ENCODE measurements at regions not wholly inside any gene's neighbourhood (a gene's known extent, or its start where the extent isn't known, plus 50 kb on each side); places are given as distances from the start of the nearest gene placed in this dataset.

- DNase-seq (ENCODE audit: low read depth), result no peak
Observed at GRCh38 chr6:120083186-120083585, 733.6 kb upstream of the MAN1A1 start.

- DNase-seq (ENCODE audit: low read depth), result no peak
Observed at GRCh38 chr6:120077489-120077888, 727.9 kb upstream of the MAN1A1 start.

- DNase-seq (ENCODE audit: low read depth), result no peak
Observed at GRCh38 chr6:120058410-120058809, 708.8 kb upstream of the MAN1A1 start.

- no peak for DNase-seq (ENCODE audit: low read depth)
Observed at GRCh38 chr6:120056085-120056484, 706.5 kb upstream of the MAN1A1 start.

DNA sequence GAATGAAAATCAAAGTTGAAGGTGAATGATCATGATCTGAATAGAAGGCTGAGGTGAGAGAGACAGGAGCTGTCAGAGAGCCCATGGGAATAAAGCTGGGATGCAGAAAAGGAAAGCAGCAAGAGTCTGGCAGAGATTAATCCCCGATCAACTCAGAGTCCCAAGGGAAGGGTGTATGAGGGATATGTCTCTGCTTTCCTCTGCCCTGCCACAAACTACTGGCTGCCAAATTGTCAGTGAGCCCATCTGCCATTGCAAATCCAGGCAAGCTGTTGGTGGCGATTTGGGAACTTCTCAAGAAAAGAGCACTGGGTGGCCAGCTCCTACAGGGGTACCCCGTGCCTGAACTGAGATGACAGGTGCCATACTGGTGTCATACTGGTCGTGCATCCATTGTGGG is 705.5 kb upstream of the MAN1A1 start:
- DNase-seq (ENCODE audit: low read depth), result no peak

GRCh38 chr6:120039664-120040063 is 690.1 kb upstream of the MAN1A1 start:
- DNase-seq (ENCODE audit: low read depth), result no peak

DNA sequence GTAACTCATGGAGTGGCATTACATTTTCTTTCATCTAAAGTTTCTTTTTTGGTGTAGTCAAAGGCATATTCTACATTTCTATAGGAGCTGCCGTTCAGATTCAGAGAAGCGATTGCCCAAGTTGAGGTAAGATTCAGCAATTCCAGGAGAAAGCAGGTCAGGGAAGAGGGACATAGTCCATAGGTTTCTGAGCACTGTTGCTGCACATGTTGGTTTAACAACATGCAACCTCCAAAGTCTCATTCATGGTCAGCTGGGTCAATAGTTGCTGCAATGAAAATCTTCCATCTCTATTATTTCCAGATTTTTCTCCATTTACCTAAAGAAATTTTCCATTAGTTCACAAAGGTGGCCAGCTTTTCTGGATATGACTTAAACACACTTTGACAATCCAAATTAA is 682.3 kb upstream of the MAN1A1 start:
- DNase-seq (ENCODE audit: low read depth), result no peak

GRCh38 chr6:120026791-120027190 is 677.2 kb upstream of the MAN1A1 start:
- no peak for DNase-seq (ENCODE audit: low read depth)

- no peak for DNase-seq (ENCODE audit: low read depth)
Observed at GRCh38 chr6:120010075-120010474, 660.5 kb upstream of the MAN1A1 start.

GRCh38 chr6:120005292-120005976 is 655.9 kb upstream of the MAN1A1 start:
- DNase-seq (ENCODE audit: low read depth), result no peak

DNA sequence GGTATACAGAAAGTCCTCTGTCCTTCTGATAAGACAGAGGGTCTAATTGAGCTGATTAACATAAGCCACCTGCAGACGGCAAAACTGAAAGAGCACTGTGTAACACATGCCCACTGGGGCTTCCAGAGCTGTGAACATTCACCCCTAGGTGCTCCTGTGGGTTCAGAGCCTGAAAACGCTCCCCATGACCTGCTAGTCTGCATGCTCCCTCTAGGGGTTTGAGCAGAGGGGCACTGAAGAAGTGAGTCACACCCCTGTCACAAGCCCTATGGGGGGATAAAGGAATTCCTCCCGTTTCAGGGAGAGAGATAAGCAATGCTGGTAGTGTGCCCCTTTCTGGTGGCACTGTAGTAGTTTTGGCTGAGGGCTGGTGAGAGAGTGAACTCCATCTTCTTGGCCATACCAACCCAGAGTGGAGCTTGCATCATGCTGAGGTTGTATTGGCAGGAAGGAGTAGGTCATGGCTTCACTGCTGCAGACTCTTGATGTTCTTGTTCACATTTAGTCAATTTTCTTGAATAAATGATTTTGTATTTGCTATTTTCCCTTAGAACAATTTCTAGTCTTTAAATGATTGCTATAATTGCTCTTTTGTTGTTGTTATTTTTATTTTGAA is 637.5 kb upstream of the MAN1A1 start:
- no peak for DNase-seq (ENCODE audit: low read depth)

DNA sequence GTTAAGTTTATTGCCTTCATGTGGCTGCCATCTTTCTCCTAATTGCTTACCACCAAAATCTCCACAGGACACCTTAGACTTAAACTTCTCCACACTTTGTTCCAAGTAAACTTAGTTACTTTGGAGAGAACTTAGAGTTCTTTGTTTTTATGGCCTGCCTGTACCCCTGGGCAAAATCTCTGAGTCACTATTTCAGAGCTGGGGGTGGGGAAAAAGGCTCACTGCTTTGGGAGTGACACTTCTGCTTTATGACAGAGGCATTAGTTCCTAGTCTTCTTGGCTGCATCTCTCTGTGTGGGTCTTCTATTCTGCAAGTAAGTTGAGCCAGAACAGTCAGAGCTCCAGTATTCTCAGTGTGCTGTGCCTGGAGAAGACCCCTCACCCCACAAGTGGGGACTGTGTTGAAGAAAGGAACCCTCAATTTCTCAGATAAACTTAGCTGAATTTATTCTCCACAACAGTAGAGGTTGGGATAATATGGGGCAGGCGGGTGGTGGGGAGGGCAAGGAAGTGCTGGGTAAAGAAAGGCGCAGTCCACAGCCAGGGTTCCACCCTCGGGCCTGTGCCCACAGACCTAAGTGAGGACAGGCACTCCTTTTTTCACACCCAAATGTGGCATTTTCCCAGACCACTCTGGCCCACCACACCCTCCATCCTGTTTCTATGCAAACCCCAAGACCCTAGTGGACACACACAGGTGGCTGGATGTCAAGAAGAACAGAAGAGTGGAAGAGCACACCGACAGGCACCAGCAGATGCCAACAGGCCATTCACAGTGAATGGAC is 636.6 kb upstream of the MAN1A1 start:
- DNase-seq (ENCODE audit: low read depth), result no peak

GRCh38 chr6:119980802-119981201 is 631.2 kb upstream of the MAN1A1 start:
- no peak for DNase-seq (ENCODE audit: low read depth)

DNA sequence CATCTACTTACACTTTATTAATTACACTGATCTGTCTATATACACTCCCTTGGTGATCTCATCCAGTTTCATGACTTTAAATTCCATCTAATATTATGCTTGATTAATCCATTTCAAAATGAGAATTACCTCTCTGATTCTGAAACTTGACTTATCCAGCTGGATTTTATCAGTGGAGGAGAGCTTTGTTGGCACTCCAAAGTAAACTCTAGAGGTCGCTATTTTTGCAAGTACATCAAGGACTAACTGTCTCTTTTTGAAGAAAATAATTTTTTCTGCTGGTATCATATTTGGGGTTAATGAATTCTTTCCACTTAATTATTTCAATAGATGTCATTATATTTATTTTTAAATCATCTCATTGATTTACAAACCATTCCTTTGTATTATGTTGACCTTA is 630.3 kb upstream of the MAN1A1 start:
- no peak for DNase-seq (ENCODE audit: low read depth)

GRCh38 chr6:119978274-119978889 is 628.8 kb upstream of the MAN1A1 start:
- no peak for DNase-seq (ENCODE audit: low read depth)

- no peak for DNase-seq (ENCODE audit: low read depth)
Observed at GRCh38 chr6:119974430-119975159, 625.0 kb upstream of the MAN1A1 start.

DNA sequence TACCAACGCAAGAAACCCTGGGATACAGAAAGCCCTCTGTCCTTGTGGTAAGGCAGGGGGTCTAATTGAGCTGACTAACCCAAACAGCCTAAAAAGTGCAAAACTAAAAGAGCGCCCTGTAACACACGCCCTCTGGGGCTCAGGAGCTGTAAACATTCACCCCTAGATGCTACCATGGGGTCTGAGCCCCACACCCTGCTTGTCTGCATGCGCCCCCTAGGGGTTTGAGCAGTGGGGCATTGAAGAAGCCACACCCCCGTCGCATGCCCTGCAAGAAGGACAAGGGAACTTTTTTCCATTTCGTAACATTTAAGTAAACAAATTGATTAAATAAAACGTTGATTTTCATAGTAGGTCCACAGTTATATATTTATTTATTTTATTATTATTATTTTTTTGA is 616.9 kb upstream of the MAN1A1 start:
- DNase-seq (ENCODE audit: low read depth), result no peak

GRCh38 chr6:119965900-119966299 is 616.3 kb upstream of the MAN1A1 start:
- no peak for DNase-seq (ENCODE audit: low read depth)

DNA sequence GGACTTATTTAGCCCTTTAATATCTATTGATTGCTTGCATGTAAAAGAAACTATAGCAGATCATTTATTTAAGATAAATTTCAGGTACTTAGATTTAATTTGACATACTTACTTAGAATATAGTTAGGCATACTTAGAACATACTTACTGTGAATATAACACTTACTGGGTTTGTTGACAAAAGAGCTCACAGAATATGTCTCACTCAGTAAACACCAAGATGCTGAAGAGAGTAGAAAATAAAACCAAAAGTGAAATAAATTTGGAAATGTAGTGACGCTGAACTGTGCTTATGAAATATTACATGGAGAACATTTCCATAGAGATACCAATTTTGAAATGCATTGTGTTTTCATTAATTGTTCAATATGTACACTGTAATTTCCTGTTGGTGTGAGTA is 615.4 kb upstream of the MAN1A1 start:
- DNase-seq (ENCODE audit: low read depth), result no peak

GRCh38 chr6:119962505-119962904 is 612.9 kb upstream of the MAN1A1 start:
- DNase-seq (ENCODE audit: low read depth), result no peak

DNA sequence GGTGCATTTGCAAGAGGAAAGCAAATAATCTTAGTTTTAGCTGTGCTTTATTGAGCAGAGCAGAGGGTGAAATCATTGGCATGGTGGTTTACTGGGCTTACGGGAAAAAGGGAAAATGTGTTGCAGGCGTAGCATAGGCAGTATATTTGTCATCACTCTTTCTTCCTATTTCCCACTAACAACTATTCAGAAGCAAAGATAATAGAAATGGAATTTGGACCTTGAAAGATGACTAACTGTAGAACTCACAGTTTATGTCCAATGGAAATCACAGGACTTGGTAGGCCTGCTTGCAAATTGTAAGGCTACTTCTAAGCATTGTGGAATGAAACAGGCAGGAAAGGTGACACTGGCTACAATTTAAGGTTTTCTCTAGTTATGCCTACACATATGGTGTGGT is 611.9 kb upstream of the MAN1A1 start:
- no peak for DNase-seq (ENCODE audit: low read depth)

DNA sequence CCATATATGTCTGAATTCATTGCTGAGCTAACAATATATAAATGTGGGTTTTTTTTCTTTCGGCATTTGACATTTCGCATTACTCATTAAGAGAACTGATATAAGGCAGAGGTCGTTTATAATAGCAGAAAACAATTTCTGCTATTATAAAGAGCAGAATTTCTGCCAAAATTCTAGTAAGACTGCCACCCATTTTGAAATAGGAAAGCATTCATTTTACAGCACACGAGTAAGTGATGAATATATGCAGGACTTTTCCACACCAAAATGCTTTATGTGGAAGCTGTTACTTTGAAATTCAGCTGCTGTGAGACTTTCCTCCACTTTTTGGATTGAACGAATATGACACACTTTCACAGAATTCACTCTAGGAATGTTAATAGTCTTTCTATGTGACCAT is 610.9 kb upstream of the MAN1A1 start:
- no peak for DNase-seq (ENCODE audit: low read depth)

All from stimulated activated CD8-positive, alpha-beta memory T cell treated with anti-CD3 and anti-CD28 coated beads, Interleukin-15, amount 100 ng/mL, for 1 hour (primary cell).